BLaER1 (cell line): ENCODE measurements at regions not wholly inside any gene's neighbourhood (a gene's known extent, or its start where the extent isn't known, plus 50 kb on each side); places are given as distances from the start of the nearest gene placed in this dataset.

Experiments used
- H3K27ac ChIP-seq: shearing (Covaris generic); formaldehyde crosslinking; 2 replicates; pipeline ENCODE4 v1.8.1; 2022
- H3K27me3 ChIP-seq: shearing (Covaris generic); formaldehyde crosslinking; 2 replicates; pipeline ENCODE4 v1.8.1; 2022
- H3K36me3 ChIP-seq: shearing (Covaris generic); formaldehyde crosslinking; 2 replicates; pipeline ENCODE4 v1.8.1; 2022
- H3K4me1 ChIP-seq: shearing (Covaris generic); formaldehyde crosslinking; 2 replicates; pipeline ENCODE4 v1.8.1; 2022
- H3K4me2 ChIP-seq: shearing (Covaris generic); formaldehyde crosslinking; 2 replicates; pipeline ENCODE4 v1.8.1; 2022
- H3K4me3 ChIP-seq: shearing (Covaris generic); formaldehyde crosslinking; 2 replicates; pipeline ENCODE4 v1.8.1; 2022
- H3K9ac ChIP-seq: shearing (Covaris generic); formaldehyde crosslinking; 2 replicates; pipeline ENCODE4 v1.8.1; 2022
- H3K9me3 ChIP-seq: shearing (Covaris generic); formaldehyde crosslinking; 2 replicates; pipeline ENCODE4 v1.8.1; 2022
- H4K20me1 ChIP-seq: shearing (Covaris generic); formaldehyde crosslinking; 2 replicates; pipeline ENCODE4 v1.8.1; 2022
- Cebpa-rat ChIP-seq: shearing (Covaris generic); IDR thresholded peaks from 2 replicates; pipeline ENCODE4 v1.8.1; 2022

- Histone ChIP-seq H3K36me3 (no peaks in the 10 kb centered on the region), H3K27me3 (no peaks in the 10 kb centered on the region), H3K9me3 (no peaks in the 10 kb centered on the region), H4K20me1 (no peaks in the 10 kb centered on the region), H3K4me3 (no peak overlapping the region), H3K27ac (no peak overlapping the region), H3K4me2 (no peak overlapping the region), H3K9ac (no peak overlapping the region), H3K4me1 (no peaks in the 10 kb centered on the region)
- TF ChIP-seq Cebpa-rat = no peak
Observed at GRCh38 chr20:58094698-58095097, 133.8 kb downstream of the ANKRD60 start.

GRCh38 chr20:58094160-58094559, 134.3 kb downstream of the ANKRD60 start:
- no peaks in the 10 kb centered on the region for H3K27me3 ChIP-seq

DNA sequence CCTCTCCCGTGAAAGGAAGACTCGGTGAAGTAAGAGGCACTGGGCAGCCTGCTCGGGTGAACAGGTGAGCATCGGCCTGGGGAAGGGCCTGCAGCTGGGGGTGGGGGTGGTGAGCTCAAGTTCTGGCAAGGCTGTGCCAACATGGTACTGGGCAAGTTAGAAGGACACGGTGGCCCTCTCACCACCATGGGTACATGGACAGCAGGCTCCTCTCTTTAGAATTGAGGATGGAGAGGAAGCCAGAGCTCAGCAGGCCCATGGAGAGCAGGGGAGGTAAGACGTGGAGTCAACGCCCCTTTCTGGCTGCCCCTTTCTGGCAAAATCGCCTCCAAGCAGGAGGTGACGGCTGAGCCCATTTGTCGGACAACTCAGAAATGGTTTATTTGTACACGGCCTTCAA, 135.6 kb downstream of the ANKRD60 start:
- TF ChIP-seq Cebpa-rat = no peak

More at GRCh38 chr20:58094160-58094559, 134.3 kb downstream of the ANKRD60 start:
- Histone ChIP-seq H3K4me1 (no peaks in the 10 kb centered on the region), H4K20me1 (no peaks in the 10 kb centered on the region), H3K4me2 (no peak overlapping the region), H3K36me3 (no peaks in the 10 kb centered on the region), H3K4me3 (no peak overlapping the region), H3K27ac (no peak overlapping the region), H3K9ac (no peak overlapping the region), H3K9me3 (no peaks in the 10 kb centered on the region)
- TF ChIP-seq Cebpa-rat = no peak

DNA sequence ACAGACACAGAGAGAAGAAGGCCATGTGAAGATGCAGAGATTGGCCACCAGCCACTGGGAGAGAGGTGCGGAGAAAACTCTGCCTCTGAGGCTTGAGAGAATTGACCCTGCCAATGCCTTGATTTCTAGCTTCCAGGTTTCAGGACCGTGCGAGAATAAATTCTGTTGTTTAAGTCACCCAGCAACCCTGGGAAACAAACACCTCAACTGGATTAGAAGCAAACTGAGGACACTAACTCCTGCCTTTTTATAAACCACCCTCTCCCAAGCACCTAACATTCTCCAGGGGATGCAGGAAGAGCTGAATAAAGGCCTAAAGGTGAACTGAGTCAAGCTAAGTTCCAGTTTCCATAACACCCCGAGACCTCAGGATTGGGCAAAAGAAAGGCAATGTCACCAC, 136.1 kb downstream of the ANKRD60 start:
- Histone ChIP-seq H3K27me3 (no peaks in the 10 kb centered on the region), H3K36me3 (no peaks in the 10 kb centered on the region), H3K4me2 (no peak overlapping the region), H3K4me3 (no peak overlapping the region), H4K20me1 (no peaks in the 10 kb centered on the region), H3K9me3 (no peaks in the 10 kb centered on the region), H3K9ac (no peak overlapping the region), H3K4me1 (no peaks in the 10 kb centered on the region), H3K27ac (no peak overlapping the region)
- no peak for TF ChIP-seq Cebpa-rat

More for the DNA sequence above, 135.6 kb downstream of the ANKRD60 start:
- H3K4me3 ChIP-seq = no peak overlapping the region
- no peak overlapping the region for H3K4me2 ChIP-seq
- H3K36me3 ChIP-seq = no peaks in the 10 kb centered on the region
- no peaks in the 10 kb centered on the region for H4K20me1 ChIP-seq
- H3K4me1 ChIP-seq = no peaks in the 10 kb centered on the region
- no peak overlapping the region for H3K9ac ChIP-seq
- no peak overlapping the region for H3K27ac ChIP-seq
- no peaks in the 10 kb centered on the region for H3K9me3 ChIP-seq
- H3K27me3 ChIP-seq = no peaks in the 10 kb centered on the region

DNA sequence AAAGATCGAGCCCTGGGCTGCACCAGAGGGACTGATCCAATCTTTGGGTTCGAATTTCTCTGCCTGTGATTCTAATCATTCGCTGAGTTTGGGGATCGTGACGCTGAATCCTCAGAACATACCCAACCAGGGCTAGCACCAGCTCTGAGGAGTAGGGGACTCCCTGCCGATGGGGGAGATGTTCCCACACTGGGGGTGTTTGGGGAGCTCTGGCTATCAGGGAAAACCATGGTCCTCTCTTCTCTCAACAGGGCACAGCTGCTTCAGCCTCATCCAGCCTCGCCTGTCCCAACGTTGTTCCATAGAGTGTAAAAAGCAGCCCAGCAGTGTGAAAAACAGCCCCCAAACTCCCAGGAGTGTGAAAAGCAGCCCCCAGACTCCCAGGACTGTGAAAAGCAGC, 136.6 kb downstream of the ANKRD60 start:
- Histone ChIP-seq H3K9ac (no peak overlapping the region), H4K20me1 (no peaks in the 10 kb centered on the region), H3K4me3 (no peak overlapping the region), H3K4me2 (no peak overlapping the region), H3K27me3 (no peaks in the 10 kb centered on the region), H3K27ac (no peak overlapping the region), H3K36me3 (no peaks in the 10 kb centered on the region), H3K4me1 (no peaks in the 10 kb centered on the region), H3K9me3 (no peaks in the 10 kb centered on the region)
- no peak for TF ChIP-seq Cebpa-rat

- Histone ChIP-seq H3K36me3 (no peaks in the 10 kb centered on the region), H3K27me3 (no peaks in the 10 kb centered on the region), H3K9ac (no peak overlapping the region), H3K9me3 (no peaks in the 10 kb centered on the region), H3K4me3 (no peak overlapping the region), H4K20me1 (no peaks in the 10 kb centered on the region), H3K4me2 (no peak overlapping the region), H3K27ac (no peak overlapping the region), H3K4me1 (no peaks in the 10 kb centered on the region)
- TF ChIP-seq Cebpa-rat = no peak
Observed at GRCh38 chr20:58090161-58090560, 138.3 kb downstream of the ANKRD60 start.

DNA sequence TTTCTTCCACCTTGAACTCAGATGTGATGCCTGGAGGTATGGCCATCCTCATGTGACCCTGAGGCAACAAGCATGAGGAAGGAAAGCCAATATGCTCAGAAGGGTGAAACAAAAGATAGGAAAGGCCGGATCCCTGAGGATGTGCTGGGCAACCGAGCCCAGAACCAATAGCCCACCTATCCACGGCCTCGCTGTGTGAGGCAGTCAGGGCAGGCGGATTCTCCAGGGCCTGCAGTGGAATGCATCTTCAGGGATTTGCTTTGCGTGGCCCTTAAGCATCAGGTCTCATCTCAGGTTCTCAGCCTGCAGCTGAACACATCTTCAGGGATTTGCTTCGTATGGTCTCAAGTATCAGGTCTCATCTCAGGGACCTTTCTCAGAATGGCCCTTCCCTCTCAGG, 139.8 kb downstream of the ANKRD60 start:
- Histone ChIP-seq H3K27me3 (no peaks in the 10 kb centered on the region), H3K4me2 (no peak overlapping the region), H3K9ac (no peak overlapping the region), H3K4me3 (no peak overlapping the region), H3K36me3 (no peaks in the 10 kb centered on the region), H3K27ac (no peak overlapping the region), H3K4me1 (no peaks in the 10 kb centered on the region), H4K20me1 (no peaks in the 10 kb centered on the region), H3K9me3 (no peaks in the 10 kb centered on the region)
- TF ChIP-seq Cebpa-rat = no peak

GRCh38 chr20:58088105-58088504, 140.3 kb downstream of the ANKRD60 start:
- no peak overlapping the region for H3K27ac ChIP-seq
- H3K36me3 ChIP-seq = no peaks in the 10 kb centered on the region
- no peak overlapping the region for H3K4me2 ChIP-seq
- no peaks in the 10 kb centered on the region for H4K20me1 ChIP-seq
- no peak overlapping the region for H3K4me3 ChIP-seq
- no peaks in the 10 kb centered on the region for H3K4me1 ChIP-seq
- H3K27me3 ChIP-seq = no peaks in the 10 kb centered on the region
- H3K9me3 ChIP-seq = no peaks in the 10 kb centered on the region
- H3K9ac ChIP-seq = no peak overlapping the region
- no peak for TF ChIP-seq Cebpa-rat

GRCh38 chr20:58087562-58087858, 140.9 kb downstream of the ANKRD60 start:
- no peaks in the 10 kb centered on the region for H3K4me1 ChIP-seq
- no peak overlapping the region for H3K4me3 ChIP-seq
- no peak overlapping the region for H3K27ac ChIP-seq
- H3K9ac ChIP-seq = no peak overlapping the region
- no peaks in the 10 kb centered on the region for H3K27me3 ChIP-seq
- no peaks in the 10 kb centered on the region for H3K36me3 ChIP-seq
- H4K20me1 ChIP-seq = no peaks in the 10 kb centered on the region
- no peaks in the 10 kb centered on the region for H3K9me3 ChIP-seq
- no peak for TF ChIP-seq Cebpa-rat
- no peak overlapping the region for H3K4me2 ChIP-seq

DNA sequence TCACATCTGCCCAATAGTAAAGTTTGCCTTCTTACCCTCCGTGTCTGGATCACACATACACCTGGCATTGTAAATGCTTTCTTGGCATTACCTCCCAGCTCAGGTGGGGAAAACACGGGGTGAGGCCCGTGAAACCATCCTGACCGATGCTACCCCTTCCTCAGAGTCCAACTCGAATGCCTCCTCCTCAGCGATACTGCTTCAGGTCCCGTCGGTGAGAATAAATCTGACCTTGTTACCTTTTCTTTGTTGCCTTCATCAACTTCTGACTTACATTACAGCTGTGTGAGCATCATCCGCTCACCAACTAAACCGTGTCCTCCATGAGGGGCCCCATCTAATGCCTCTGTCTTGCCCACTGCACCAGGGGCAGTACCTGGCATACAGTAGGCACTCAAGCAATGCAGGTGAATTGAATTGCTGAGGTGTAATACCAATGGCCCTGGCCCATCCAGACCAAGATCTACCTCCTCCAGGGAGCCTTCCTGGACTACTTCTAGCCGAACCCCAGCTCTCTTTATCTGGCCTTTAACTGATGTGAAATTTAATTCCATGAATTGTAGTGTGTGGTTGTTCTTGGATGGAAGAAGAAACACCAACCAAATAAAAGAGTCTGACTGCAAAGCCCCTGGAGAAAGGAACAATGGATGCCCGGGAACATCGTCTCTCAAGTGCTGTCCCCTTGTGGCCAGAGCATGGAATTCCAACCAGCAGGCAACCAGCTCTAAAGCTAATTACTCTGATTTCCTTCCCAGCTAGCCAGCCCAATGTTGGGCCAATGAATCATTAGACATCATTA, 141.5 kb downstream of the ANKRD60 start:
- no peaks in the 10 kb centered on the region for H4K20me1 ChIP-seq

DNA sequence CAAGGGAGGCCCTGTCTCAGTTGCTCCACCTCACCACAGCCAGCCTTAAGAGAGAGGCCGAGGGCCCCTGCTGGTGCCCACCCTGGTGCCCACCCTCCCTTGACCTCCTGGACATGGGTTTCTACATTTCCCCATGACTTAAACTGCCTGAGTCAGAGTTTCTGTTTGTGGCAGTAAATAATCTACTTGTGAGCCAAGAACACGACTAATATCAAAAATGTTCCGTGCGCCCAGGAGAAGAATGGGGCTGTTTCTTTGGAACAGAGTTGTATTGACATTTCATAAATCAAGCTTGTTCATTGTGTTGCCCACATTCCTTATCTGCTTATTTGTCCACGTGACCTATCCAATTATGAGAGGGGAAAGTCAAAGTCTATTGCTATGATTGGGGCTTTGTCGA, 143.5 kb downstream of the ANKRD60 start:
- no peak overlapping the region for H3K27ac ChIP-seq
- no peak overlapping the region for H3K4me2 ChIP-seq
- no peaks in the 10 kb centered on the region for H4K20me1 ChIP-seq
- H3K4me3 ChIP-seq = no peak overlapping the region
- H3K36me3 ChIP-seq = no peaks in the 10 kb centered on the region
- H3K27me3 ChIP-seq = no peaks in the 10 kb centered on the region
- TF ChIP-seq Cebpa-rat = no peak
- no peaks in the 10 kb centered on the region for H3K4me1 ChIP-seq
- H3K9ac ChIP-seq = no peak overlapping the region
- no peaks in the 10 kb centered on the region for H3K9me3 ChIP-seq

More for the DNA sequence above, 141.5 kb downstream of the ANKRD60 start:
- Histone ChIP-seq H3K4me1 (no peaks in the 10 kb centered on the region), H3K9me3 (no peaks in the 10 kb centered on the region), H3K4me2 (no peak overlapping the region), H3K27me3 (no peaks in the 10 kb centered on the region), H3K9ac (no peak overlapping the region), H3K27ac (no peak overlapping the region), H3K4me3 (no peak overlapping the region), H3K36me3 (no peaks in the 10 kb centered on the region)
- no peak for TF ChIP-seq Cebpa-rat
